Activated CD8-positive, alpha-beta memory T cell treated with anti-CD3 and anti-CD28 coated beads for 1 hour (primary cell): ENCODE measurements at regions not wholly inside any gene's neighbourhood (a gene's known extent, or its start where the extent isn't known, plus 50 kb on each side); places are given as distances from the start of the nearest gene placed in this dataset.

ENCODE experiments used
- DNase-seq, 2 donors: peaks; one replicate each; pipeline ENCODE4 v3.0.0-alpha.2; 2020; ENCODE audit warnings: low read depth in 1 of 2; ENCODE audit errors: extremely low read depth in 1 of 2

GRCh38 chr13:73284081-73284874 is 225.5 kb downstream of the KLF5 start:
- no peak for DNase-seq

GRCh38 chr13:73283636-73284035 is 224.8 kb downstream of the KLF5 start:
- DNase-seq = no peak

- no peak for DNase-seq
Measured at GRCh38 chr13:73281746-73282145, 222.9 kb downstream of the KLF5 start.

- no peak for DNase-seq
Measured at GRCh38 chr13:73278186-73278585, 219.4 kb downstream of the KLF5 start.

- no peak for DNase-seq
Measured at GRCh38 chr13:73275163-73275562, 216.4 kb downstream of the KLF5 start.

- DNase-seq = no peak
Measured at GRCh38 chr13:73274147-73274546, 215.3 kb downstream of the KLF5 start.

GRCh38 chr13:73273745-73274144 is 214.9 kb downstream of the KLF5 start:
- no peak for DNase-seq

- no peak for DNase-seq
Measured at GRCh38 chr13:73273276-73273675, 214.5 kb downstream of the KLF5 start.

GRCh38 chr13:73272831-73273230 is 214.0 kb downstream of the KLF5 start:
- no peak for DNase-seq

GRCh38 chr13:73268306-73268705 is 209.5 kb downstream of the KLF5 start:
- no peak for DNase-seq

GRCh38 chr13:73266640-73267180 is 207.9 kb downstream of the KLF5 start:
- DNase-seq = no peak

- DNase-seq = no peak
Measured at GRCh38 chr13:73262862-73263627, 204.2 kb downstream of the KLF5 start.

- DNase-seq = no peak
Measured at GRCh38 chr13:73261739-73262216, 203.0 kb downstream of the KLF5 start.

- no peak for DNase-seq
Measured at GRCh38 chr13:73259061-73260017, 200.5 kb downstream of the KLF5 start.

- no peak for DNase-seq
Measured at GRCh38 chr13:73258406-73258805, 199.6 kb downstream of the KLF5 start.

GRCh38 chr13:73254827-73255226 is 196.0 kb downstream of the KLF5 start:
- DNase-seq = no peak

GRCh38 chr13:73251626-73252265 is 192.9 kb downstream of the KLF5 start:
- DNase-seq = no peak

- DNase-seq = no peak
Measured at GRCh38 chr13:73250061-73250460, 191.3 kb downstream of the KLF5 start.

GRCh38 chr13:73248711-73249580 is 190.1 kb downstream of the KLF5 start:
- no peak for DNase-seq
